HEK293 (cell line): ENCODE measurements at regions not wholly inside any gene's neighbourhood (a gene's known extent, or its start where the extent isn't known, plus 50 kb on each side); places are given as distances from the start of the nearest gene placed in this dataset.

ENCODE experiments used
- CTCF ChIA-PET: fragments of 350-600 bp; formaldehyde crosslinking; extraction: SDS; loops from one replicate; lab custom pipeline; 2021; ENCODE audit warnings: antibody characterized with exemption; lab: Yijun Ruan, JAX
- POLR2A ChIA-PET: fragments of 300-600 bp; formaldehyde crosslinking; extraction: SDS; loops from one replicate; lab custom pipeline; 2020; ENCODE audit warnings: antibody characterized with exemption, inconsistent platforms; lab: Yijun Ruan, JAX
- H3K27ac ChIP-seq: fragments of 200-500 bp; sonication (Bioruptor generic); 2 replicates; pipeline ENCODE4 v1.5.1; 2014; ENCODE audit warnings: low read depth, low read length, control low read depth, inconsistent platforms; ENCODE audit errors: extremely low read depth
- H3K36me3 ChIP-seq, 2 experiments: fragments of 200-500 bp in 1 of 2; sonication (Bioruptor generic) in 1 of 2; 1 replicate in 1 of 2; 2 replicates in 1 of 2; pipeline ENCODE4 v1.5.1; 2014 to 2017; ENCODE audit warnings: inconsistent platforms in 2 of 2, low read length in 2 of 2; ENCODE audit not compliant: control insufficient read depth in 2 of 2, insufficient read depth in 1 of 2
- H3K4me1 ChIP-seq: fragments of 200-500 bp; sonication (Bioruptor generic); 2 replicates; pipeline ENCODE4 v1.5.1; 2014; ENCODE audit warnings: mild to moderate bottlenecking, low read length, inconsistent platforms; ENCODE audit not compliant: control insufficient read depth, insufficient read depth
- H3K4me3 ChIP-seq: 2 replicates; pipeline ENCODE4 v1.5.1; 2011; ENCODE audit warnings: low read depth, mild to moderate bottlenecking, control low read depth, low read length, moderate library complexity
- H3K9me3 ChIP-seq: fragments of 200-500 bp; sonication (Bioruptor generic); 2 replicates; pipeline ENCODE4 v1.5.1; 2014; ENCODE audit warnings: low read depth, low read length, inconsistent platforms; ENCODE audit not compliant: control insufficient read depth, insufficient read depth
- KLF10 ChIP-seq: fragments of 450-650 bp; IDR thresholded peaks from 2 replicates; pipeline ENCODE4 v1.5.1; 2018; ENCODE audit warnings: missing biosample characterization, mild to moderate bottlenecking, missing genetic modification characterization
- MEIS1 ChIP-seq: sonication (generic); formaldehyde crosslinking; IDR thresholded peaks from 2 replicates; pipeline ENCODE4 v1.8.1; 2022; ENCODE audit warnings: missing genetic modification reagents, mild to moderate bottlenecking, borderline replicate concordance
- SETDB1 ChIP-seq: IDR thresholded peaks from one replicate; pipeline ENCODE4 v1.6.1; 2017; ENCODE audit warnings: mild to moderate bottlenecking, low read length, moderate library complexity, mixed read lengths; ENCODE audit not compliant: insufficient read length
- SP2 ChIP-seq: fragments of 450-650 bp; formaldehyde crosslinking; IDR thresholded peaks from 2 replicates; pipeline ENCODE4 v1.5.1; 2016; ENCODE audit warnings: missing biosample characterization, missing genetic modification characterization
- TRIM28 ChIP-seq: IDR thresholded peaks from 2 replicates; pipeline ENCODE4 v1.6.1; 2011; ENCODE audit warnings: low read length, control low read depth, borderline replicate concordance
- YY1 ChIP-seq: fragments of 450-650 bp; formaldehyde crosslinking; IDR thresholded peaks from 2 replicates; pipeline ENCODE4 v1.5.1; 2018; ENCODE audit warnings: missing biosample characterization, missing genetic modification characterization
- ZBTB20 ChIP-seq: fragments of 450-650 bp; formaldehyde crosslinking; IDR thresholded peaks from 2 replicates; pipeline ENCODE4 v1.5.1; 2016; ENCODE audit warnings: missing biosample characterization, missing genetic modification characterization
- ZNF138 ChIP-seq: fragments of 450-650 bp; formaldehyde crosslinking; IDR thresholded peaks from 2 replicates; pipeline ENCODE4 v1.5.1; 2016; ENCODE audit warnings: missing biosample characterization, missing genetic modification characterization, borderline replicate concordance
- ZNF146 ChIP-seq: fragments of 450-650 bp; formaldehyde crosslinking; IDR thresholded peaks from 2 replicates; pipeline ENCODE4 v1.5.1; 2016; ENCODE audit warnings: missing biosample characterization, missing genetic modification characterization
- ZNF16 ChIP-seq: fragments of 450-650 bp; formaldehyde crosslinking; IDR thresholded peaks from 2 replicates; pipeline ENCODE4 v1.5.1; 2016; ENCODE audit warnings: low read depth, missing biosample characterization, missing genetic modification characterization
- ZNF2 ChIP-seq: fragments of 450-650 bp; formaldehyde crosslinking; IDR thresholded peaks from 2 replicates; pipeline ENCODE4 v1.5.1; 2016; ENCODE audit warnings: missing biosample characterization, missing genetic modification characterization
- ZNF214 ChIP-seq: fragments of 450-650 bp; formaldehyde crosslinking; IDR thresholded peaks from 2 replicates; pipeline ENCODE4 v1.5.1; 2017; ENCODE audit warnings: missing biosample characterization, mild to moderate bottlenecking, missing genetic modification characterization, borderline replicate concordance
- ZNF23 ChIP-seq: fragments of 450-650 bp; formaldehyde crosslinking; IDR thresholded peaks from 2 replicates; pipeline ENCODE4 v1.5.1; 2016; ENCODE audit warnings: missing biosample characterization, missing genetic modification characterization, borderline replicate concordance
- ZNF266 ChIP-seq: fragments of 450-650 bp; formaldehyde crosslinking; IDR thresholded peaks from 2 replicates; pipeline ENCODE4 v1.5.1; 2016; ENCODE audit warnings: missing biosample characterization, missing genetic modification characterization, low read depth
- ZNF311 ChIP-seq: fragments of 450-650 bp; formaldehyde crosslinking; IDR thresholded peaks from 2 replicates; pipeline ENCODE4 v1.5.1; 2017; ENCODE audit warnings: missing biosample characterization, missing genetic modification characterization, borderline replicate concordance
- ZNF341 ChIP-seq: fragments of 450-650 bp; formaldehyde crosslinking; IDR thresholded peaks from 2 replicates; pipeline ENCODE4; 2016; ENCODE audit warnings: low read depth, missing biosample characterization, missing genetic modification characterization
- ZNF366 ChIP-seq: fragments of 450-650 bp; formaldehyde crosslinking; conservative IDR thresholded peaks from 2 replicates; pipeline ENCODE4 v1.5.1; 2016; ENCODE audit warnings: missing biosample characterization, missing genetic modification characterization
- ZNF404 ChIP-seq: fragments of 450-650 bp; formaldehyde crosslinking; IDR thresholded peaks from 2 replicates; pipeline ENCODE4 v1.5.1; 2017; ENCODE audit warnings: missing biosample characterization, missing genetic modification characterization
- ZNF48 ChIP-seq: fragments of 450-650 bp; formaldehyde crosslinking; IDR thresholded peaks from 2 replicates; pipeline ENCODE4 v1.5.1; 2016; ENCODE audit warnings: missing biosample characterization, missing genetic modification characterization
- ZNF596 ChIP-seq: fragments of 450-650 bp; IDR thresholded peaks from 2 replicates; pipeline ENCODE4 v1.5.0; 2018; ENCODE audit warnings: missing biosample characterization, mild to moderate bottlenecking, missing genetic modification characterization, moderate library complexity
- TF ChIP-seq, protein P1 (sequence below): fragments of 450-650 bp; formaldehyde crosslinking; IDR thresholded peaks from 2 replicates; pipeline ENCODE4 v1.5.1; 2016; ENCODE audit warnings: missing biosample characterization, missing genetic modification characterization
- TF ChIP-seq, protein P2 (sequence below): fragments of 450-650 bp; formaldehyde crosslinking; IDR thresholded peaks from 2 replicates; pipeline ENCODE4 v1.5.1; 2016; ENCODE audit warnings: missing biosample characterization, missing genetic modification characterization
- TF ChIP-seq, protein P3 (sequence below): fragments of 450-650 bp; formaldehyde crosslinking; IDR thresholded peaks from 2 replicates; pipeline ENCODE4 v1.5.1; 2016; ENCODE audit warnings: missing biosample characterization, missing genetic modification characterization
- TF ChIP-seq, protein P4 (sequence below): fragments of 450-650 bp; formaldehyde crosslinking; IDR thresholded peaks from 2 replicates; pipeline ENCODE4 v1.5.1; 2016; ENCODE audit warnings: missing biosample characterization, missing genetic modification characterization, borderline replicate concordance
- TF ChIP-seq, protein P5 (sequence below): fragments of 450-650 bp; formaldehyde crosslinking; IDR thresholded peaks from 2 replicates; pipeline ENCODE4 v1.5.1; 2016; ENCODE audit warnings: missing biosample characterization, missing genetic modification characterization
- TF ChIP-seq, protein P6 (sequence below): fragments of 450-650 bp; IDR thresholded peaks from 2 replicates; pipeline ENCODE4 v1.5.1; 2018; ENCODE audit warnings: missing biosample characterization, mild to moderate bottlenecking, missing genetic modification characterization

DNA sequence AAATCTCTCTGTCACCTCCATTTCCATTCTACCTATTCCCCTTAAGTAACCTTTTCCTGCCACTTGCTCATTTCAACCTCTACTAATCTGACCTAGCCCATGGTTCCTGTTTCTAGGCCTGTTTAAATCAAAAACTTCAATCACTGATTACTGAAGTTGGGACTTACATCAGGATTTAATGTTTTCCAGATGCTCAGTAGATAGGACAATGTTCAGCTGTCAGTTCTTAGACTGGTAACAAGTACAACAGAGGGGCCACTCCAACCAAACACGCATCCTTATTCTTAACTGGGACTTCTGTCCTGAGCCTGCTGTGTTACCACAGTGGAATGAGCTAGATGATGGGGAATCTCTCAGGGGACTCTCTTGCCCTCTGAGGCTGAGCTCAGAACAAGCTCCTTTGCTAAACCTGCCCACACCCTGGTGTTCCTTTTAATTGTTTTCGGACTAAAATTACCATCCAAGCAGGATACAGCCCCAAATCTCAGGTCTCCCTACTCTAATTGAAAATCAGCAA, 974.6 kb downstream of the TTLL7 start (continued):
- TF ChIP-seq, protein P1, sequence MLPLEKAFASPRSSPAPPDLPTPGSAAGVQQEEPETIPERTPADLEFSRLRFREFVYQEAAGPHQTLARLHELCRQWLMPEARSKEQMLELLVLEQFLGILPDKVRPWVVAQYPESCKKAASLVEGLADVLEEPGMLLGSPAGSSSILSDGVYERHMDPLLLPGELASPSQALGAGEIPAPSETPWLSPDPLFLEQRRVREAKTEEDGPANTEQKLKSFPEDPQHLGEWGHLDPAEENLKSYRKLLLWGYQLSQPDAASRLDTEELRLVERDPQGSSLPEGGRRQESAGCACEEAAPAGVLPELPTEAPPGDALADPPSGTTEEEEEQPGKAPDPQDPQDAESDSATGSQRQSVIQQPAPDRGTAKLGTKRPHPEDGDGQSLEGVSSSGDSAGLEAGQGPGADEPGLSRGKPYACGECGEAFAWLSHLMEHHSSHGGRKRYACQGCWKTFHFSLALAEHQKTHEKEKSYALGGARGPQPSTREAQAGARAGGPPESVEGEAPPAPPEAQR (tag by site-specific recombination), result no peak
- TF ChIP-seq ZNF146 (tag by site-specific recombination) (no peak), SP2 (tag by site-specific recombination) (no peak), ZNF266 (tag by site-specific recombination) (no peak)

DNA sequence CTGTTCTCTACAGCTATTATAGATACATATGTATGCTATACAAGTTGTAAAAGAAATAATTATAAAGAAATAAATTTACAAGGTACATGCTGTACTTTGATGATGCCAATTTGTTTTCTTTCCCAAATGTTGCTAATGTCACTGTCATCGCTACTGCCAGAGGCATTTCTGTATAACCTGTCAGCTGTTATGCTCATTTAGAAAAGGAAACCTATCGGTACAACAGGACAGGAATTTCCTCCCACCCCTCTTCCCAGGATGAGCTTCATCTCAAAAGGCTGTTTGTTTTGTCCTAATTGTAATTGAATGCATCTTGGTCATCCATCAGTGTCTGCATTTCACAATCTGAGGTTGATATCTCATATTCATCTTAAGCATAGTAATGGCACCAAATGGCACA, 975.7 kb downstream of the TTLL7 start:
- Histone ChIP-seq H3K4me3 (no peak overlapping the region), H3K9me3 (no peaks in the 10 kb centered on the region), H3K27ac (no peak overlapping the region), H3K4me1 (peaks cover 3% of the 10 kb centered on the region), H3K36me3 (no peaks in the 10 kb centered on the region)
- CTCF ChIA-PET, result no interaction called here
- TF ChIP-seq TRIM28 (no peak), ZNF48 (tag by site-specific recombination) (no peak), ZNF596 (no peak), ZNF138 (no peak), ZNF16 (tag by site-specific recombination) (no peak), ZNF341 (tag by site-specific recombination) (no peak), ZNF404 (tag by site-specific recombination) (no peak), ZNF366 (tag by site-specific recombination) (no peak), MEIS1 (CRISPR knock-in tag) (no peak), ZNF214 (tag by site-specific recombination) (no peak), ZNF23 (tag by site-specific recombination) (no peak), ZNF311 (tag by site-specific recombination) (no peak), ZNF2 (no peak), YY1 (tag by site-specific recombination) (no peak), ZBTB20 (tag by site-specific recombination) (no peak)
- TF ChIP-seq, protein P2, sequence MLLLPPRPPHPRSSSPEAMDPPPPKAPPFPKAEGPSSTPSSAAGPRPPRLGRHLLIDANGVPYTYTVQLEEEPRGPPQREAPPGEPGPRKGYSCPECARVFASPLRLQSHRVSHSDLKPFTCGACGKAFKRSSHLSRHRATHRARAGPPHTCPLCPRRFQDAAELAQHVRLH (tag by site-specific recombination), result no peak
- TF ChIP-seq, protein P3, sequence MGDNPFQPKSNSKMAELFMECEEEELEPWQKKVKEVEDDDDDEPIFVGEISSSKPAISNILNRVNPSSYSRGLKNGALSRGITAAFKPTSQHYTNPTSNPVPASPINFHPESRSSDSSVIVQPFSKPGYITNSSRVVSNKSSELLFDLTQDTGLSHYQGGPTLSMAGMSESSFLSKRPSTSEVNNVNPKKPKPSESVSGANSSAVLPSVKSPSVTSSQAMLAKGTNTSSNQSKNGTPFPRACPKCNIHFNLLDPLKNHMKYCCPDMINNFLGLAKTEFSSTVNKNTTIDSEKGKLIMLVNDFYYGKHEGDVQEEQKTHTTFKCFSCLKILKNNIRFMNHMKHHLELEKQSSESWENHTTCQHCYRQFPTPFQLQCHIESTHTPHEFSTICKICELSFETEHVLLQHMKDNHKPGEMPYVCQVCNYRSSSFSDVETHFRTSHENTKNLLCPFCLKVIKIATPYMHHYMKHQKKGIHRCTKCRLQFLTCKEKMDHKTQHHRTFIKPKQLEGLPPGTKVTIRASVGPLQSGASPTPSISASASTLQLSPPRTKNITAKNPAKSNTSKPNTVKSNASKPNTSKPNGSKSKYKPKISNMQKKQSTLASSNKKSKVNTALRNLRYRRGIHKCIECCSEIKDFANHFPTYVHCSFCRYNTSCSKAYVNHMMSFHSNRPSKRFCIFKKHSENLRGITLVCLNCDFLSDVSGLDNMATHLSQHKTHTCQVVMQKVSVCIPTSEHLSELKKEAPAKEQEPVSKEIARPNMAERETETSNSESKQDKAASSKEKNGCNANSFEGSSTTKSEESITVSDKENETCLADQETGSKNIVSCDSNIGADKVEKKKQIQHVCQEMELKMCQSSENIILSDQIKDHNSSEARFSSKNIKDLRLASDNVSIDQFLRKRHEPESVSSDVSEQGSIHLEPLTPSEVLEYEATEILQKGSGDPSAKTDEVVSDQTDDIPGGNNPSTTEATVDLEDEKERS, result no peak
- POLR2A ChIA-PET, result no interaction called here

DNA sequence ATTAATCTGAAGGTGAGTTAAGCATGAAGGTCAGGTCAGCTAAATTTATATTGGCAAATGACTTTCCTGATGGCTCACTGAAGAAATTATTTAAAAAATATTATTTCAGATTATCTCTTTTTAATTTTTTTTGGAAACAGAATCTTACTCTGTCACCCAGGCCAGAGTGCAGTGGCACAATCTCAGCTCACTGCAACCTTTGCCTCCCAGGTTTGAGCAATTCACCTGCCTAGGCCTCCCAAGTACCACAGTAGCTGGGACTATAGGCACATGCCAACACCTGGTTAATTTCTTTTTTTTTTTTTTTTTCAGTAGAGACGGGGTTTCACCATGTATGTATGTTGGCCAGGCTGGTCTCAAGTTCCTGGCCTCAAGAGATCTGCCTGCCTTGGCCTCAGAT, 976.7 kb downstream of the TTLL7 start:
- POLR2A ChIA-PET, result no interaction called here
- CTCF ChIA-PET, result no interaction called here
- Histone ChIP-seq H3K27ac (no peak overlapping the region), H3K9me3 (no peaks in the 10 kb centered on the region), H3K4me1 (peaks cover 3% of the 10 kb centered on the region), H3K4me3 (no peak overlapping the region), H3K36me3 (no peaks in the 10 kb centered on the region)
- TF ChIP-seq, protein P4, sequence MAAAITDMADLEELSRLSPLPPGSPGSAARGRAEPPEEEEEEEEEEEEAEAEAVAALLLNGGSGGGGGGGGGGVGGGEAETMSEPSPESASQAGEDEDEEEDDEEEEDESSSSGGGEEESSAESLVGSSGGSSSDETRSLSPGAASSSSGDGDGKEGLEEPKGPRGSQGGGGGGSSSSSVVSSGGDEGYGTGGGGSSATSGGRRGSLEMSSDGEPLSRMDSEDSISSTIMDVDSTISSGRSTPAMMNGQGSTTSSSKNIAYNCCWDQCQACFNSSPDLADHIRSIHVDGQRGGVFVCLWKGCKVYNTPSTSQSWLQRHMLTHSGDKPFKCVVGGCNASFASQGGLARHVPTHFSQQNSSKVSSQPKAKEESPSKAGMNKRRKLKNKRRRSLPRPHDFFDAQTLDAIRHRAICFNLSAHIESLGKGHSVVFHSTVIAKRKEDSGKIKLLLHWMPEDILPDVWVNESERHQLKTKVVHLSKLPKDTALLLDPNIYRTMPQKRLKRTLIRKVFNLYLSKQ (tag by site-specific recombination), result no peak
- TF ChIP-seq, protein P5, sequence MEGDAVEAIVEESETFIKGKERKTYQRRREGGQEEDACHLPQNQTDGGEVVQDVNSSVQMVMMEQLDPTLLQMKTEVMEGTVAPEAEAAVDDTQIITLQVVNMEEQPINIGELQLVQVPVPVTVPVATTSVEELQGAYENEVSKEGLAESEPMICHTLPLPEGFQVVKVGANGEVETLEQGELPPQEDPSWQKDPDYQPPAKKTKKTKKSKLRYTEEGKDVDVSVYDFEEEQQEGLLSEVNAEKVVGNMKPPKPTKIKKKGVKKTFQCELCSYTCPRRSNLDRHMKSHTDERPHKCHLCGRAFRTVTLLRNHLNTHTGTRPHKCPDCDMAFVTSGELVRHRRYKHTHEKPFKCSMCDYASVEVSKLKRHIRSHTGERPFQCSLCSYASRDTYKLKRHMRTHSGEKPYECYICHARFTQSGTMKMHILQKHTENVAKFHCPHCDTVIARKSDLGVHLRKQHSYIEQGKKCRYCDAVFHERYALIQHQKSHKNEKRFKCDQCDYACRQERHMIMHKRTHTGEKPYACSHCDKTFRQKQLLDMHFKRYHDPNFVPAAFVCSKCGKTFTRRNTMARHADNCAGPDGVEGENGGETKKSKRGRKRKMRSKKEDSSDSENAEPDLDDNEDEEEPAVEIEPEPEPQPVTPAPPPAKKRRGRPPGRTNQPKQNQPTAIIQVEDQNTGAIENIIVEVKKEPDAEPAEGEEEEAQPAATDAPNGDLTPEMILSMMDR (tag by site-specific recombination), result no peak
- no peak for TF ChIP-seq SETDB1
- TF ChIP-seq, protein P6, sequence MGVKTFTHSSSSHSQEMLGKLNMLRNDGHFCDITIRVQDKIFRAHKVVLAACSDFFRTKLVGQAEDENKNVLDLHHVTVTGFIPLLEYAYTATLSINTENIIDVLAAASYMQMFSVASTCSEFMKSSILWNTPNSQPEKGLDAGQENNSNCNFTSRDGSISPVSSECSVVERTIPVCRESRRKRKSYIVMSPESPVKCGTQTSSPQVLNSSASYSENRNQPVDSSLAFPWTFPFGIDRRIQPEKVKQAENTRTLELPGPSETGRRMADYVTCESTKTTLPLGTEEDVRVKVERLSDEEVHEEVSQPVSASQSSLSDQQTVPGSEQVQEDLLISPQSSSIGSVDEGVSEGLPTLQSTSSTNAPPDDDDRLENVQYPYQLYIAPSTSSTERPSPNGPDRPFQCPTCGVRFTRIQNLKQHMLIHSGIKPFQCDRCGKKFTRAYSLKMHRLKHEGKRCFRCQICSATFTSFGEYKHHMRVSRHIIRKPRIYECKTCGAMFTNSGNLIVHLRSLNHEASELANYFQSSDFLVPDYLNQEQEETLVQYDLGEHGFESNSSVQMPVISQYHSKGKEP (tag by site-specific recombination), result no peak
- no peak for TF ChIP-seq KLF10 (tag by site-specific recombination)
